HT-29 (cell line): ENCODE measurements at regions not wholly inside any gene's neighbourhood (a gene's known extent, or its start where the extent isn't known, plus 50 kb on each side); places are given as distances from the start of the nearest gene placed in this dataset.
"Not testable (repeated sequence)": the region's sequence is repeated elsewhere in the genome, so short reads cannot be mapped to it uniquely, and the experiment has no call there.

Experiments used
- DNase-seq: peaks from one replicate; pipeline ENCODE4 v3.0.0-alpha.2; 2015; ENCODE audit warnings: low spot score

GRCh38 chr12:73009138-73009834 is 737.1 kb downstream of the TRHDE start:
- DNase-seq, result not testable (repeated sequence)

DNA sequence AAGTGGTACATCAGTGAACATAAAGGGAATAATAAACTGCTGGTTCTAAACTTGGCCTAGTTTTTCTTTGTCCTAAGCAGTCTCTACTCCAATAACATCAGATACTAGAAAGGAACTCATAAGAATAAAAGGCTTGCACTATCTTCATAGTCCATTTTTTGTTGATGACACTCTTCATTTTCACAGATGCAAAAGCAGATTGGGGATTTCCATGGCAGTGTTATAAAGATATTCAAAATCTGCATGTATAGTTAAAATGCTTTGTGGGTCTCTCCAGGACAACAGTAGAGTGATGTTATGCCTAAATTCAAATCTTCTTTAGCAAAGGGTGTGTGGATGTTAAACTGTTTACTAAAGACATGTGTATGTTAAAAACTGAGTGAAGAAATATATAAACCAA is 745.8 kb downstream of the TRHDE start:
- DNase-seq, result no peak

DNA sequence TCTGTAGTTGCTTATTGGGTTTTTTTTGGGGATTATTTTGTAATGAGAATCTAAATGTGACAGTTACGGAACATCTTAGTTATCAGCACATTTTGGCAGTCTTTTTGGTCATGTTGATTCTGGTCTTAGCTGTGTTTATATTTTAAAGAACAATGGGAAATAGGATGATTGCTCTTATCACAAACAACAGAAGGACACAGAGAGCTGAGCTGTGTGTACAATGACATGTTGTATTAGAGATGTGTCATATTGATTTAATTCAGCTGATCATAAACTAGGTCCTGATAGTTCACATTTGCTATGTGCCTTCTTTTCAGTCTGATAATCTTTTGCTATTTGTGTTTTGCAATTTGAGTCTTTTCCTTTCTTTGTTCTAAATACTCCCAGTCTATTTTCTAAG is 781.7 kb downstream of the TRHDE start:
- DNase-seq, result no peak

- DNase-seq, result peak; percentile 3
Measured at GRCh38 chr12:73057428-73057827, 785.3 kb downstream of the TRHDE start.

- DNase-seq, result no peak
Measured at GRCh38 chr12:73065913-73066312, 793.7 kb downstream of the TRHDE start.

GRCh38 chr12:73067616-73068015 is 795.4 kb downstream of the TRHDE start:
- no peak for DNase-seq

DNA sequence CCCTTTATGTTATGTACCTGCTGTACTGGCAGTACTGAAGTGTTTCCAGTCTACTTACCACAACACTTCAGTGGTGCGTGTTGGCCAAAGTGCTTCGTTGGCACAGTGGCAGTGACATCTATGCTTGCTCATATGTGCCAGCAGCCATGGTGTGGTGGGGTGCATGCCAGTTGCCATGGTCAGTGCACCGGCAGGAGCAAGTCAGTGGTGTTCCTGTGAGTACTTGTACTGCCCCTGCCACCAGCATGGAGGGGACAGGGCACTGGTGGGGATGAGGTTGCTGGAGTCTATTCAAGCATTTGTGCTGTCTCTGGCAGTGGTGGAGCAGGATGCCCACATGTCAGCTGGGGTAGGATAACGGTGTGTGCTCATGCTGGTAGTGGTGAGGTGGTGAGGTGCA is 800.0 kb downstream of the TRHDE start:
- DNase-seq, result no peak

GRCh38 chr12:73076760-73077159 is 804.6 kb downstream of the TRHDE start:
- no peak for DNase-seq

GRCh38 chr12:73083736-73084135 is 811.6 kb downstream of the TRHDE start:
- DNase-seq, result no peak

GRCh38 chr12:73106296-73106695 is 834.1 kb downstream of the TRHDE start:
- DNase-seq, result no peak

GRCh38 chr12:73106896-73107295 is 834.7 kb downstream of the TRHDE start:
- DNase-seq, result no peak

DNA sequence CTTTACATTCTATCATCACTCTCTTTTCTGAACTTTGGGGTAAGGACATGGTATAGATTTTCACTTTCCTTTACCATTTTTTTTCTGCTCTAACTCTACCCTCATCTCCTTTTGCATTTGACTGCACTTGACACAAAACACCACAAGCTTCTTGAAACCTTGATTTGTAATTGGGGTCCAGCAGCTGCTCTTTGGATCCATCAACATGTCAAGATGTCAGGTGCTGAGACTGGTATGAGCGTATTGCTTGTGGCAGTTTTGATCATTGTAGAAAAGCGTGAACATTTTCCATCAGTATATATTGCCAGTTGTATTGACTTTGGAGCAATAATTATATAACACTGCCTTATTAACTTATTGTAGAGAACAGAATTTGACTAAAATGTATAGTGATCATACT is 838.6 kb downstream of the TRHDE start:
- no peak for DNase-seq

DNA sequence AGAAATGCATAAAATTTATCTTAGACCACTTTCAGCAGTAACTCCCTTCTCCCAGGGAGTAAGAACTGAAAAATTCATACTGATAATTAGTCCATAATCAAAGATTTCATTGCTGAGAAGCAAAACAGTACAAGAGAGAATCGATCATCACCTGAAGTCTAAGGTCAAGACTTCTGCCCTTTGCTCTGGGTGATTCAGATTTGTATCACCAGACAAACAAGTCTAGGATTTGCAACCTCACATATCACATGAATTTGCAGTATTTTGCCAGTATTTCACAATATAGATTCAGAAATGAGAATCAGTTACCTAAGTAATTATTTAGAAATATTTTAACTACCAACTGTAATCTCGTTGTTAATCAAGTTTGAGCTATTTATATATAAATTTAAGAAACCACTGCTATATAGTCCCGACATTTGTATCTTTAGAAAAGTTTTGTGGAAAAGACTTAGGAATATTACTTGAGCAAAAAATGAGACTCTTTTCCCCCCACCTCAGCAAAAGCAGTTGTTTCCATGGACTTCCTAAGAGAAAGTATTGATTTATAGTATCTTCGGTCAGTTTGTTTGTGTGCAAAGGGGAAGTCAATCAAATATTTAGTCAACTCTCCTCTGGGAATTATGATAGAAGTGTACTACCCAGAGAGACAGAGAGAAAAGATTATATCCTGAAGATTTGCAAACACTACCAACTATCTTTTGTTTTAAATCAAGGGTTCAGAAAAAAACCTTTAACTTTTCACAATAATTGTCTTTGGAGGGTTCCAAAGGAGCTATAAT is 840.1 kb downstream of the TRHDE start:
- no peak for DNase-seq

DNA sequence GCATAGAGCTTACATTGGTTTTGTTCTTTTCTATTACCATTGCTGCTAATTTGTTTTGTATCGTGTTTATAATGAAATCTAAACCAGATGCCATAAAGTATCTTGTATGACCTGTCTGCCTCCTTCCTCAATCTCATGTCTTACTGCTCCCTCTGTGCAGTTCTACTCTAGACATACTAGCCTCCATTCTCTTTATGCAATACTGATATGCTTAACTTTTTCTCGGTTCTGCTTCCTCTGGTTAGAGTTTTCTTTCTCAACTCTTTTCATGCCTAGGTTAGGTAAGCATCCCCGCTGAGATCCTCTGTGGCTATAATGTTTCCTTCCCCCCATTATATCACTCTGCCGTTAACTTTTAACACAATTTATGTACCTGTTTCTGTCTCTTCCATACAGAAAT is 852.3 kb downstream of the TRHDE start:
- DNase-seq, result no peak

DNA sequence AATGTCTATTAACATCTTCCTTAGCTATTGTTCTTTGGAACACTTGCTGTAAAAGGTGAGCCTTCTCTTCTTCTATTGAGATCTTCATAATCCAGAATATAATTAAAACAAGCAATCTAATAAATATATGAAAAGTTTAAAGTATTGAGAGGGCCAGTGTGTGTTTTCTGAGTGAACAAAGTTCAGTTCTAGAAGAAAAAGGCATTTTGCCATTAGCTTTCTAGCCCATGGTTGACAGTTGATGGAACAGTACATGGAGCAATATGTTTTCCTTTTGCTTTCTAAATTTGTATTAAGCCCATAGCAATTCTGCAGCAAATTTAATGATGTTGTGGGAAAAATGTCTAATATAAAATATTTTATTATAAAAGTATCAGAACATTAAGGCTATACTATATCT is 853.0 kb downstream of the TRHDE start:
- no peak for DNase-seq

GRCh38 chr12:73136386-73136785 is 864.2 kb downstream of the TRHDE start:
- no peak for DNase-seq

DNA sequence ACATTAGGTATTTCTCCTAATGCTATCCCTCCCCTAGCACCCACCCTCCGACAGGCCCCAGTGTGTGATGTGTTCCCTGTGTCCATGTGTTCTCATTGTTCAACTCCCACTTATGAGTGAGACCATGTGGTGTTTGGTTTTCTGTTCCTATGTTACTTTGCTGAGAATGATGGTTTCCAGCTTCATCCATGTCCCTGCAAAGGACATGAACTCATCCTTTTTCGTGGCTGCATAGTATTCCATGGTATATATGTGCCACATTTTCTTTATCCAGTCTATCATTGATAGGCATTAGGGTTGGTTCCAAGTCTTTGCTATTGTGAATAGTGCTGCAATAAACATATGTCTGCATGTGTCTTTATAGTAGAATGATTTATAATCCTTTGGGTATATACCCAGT is 867.5 kb downstream of the TRHDE start:
- not testable (repeated sequence) for DNase-seq

GRCh38 chr12:73158341-73158740 is 886.2 kb downstream of the TRHDE start:
- DNase-seq, result no peak

GRCh38 chr12:73159954-73160353 is 887.8 kb downstream of the TRHDE start:
- DNase-seq, result no peak

DNA sequence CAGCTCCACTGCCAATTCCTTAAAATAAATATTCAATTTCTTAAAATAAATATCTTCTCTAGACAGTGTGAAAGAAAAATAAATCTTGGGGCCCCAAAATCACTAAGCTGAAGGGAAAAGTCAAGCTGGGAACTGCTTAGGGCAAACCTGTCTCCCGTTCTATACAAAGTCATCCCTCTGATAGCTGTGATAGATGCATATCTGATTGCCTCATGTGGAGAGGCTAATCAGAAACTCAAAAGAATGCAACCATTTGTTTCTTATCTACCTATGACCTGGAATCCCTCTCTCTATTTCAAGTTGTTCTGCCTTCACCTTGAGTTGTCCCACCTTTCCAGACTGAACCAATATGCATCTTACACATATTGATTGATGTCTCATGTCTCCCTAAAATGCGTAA is 889.8 kb downstream of the TRHDE start:
- DNase-seq, result no peak

- DNase-seq, result no peak
Measured at GRCh38 chr12:73180734-73181133, 908.6 kb downstream of the TRHDE start.

DNA sequence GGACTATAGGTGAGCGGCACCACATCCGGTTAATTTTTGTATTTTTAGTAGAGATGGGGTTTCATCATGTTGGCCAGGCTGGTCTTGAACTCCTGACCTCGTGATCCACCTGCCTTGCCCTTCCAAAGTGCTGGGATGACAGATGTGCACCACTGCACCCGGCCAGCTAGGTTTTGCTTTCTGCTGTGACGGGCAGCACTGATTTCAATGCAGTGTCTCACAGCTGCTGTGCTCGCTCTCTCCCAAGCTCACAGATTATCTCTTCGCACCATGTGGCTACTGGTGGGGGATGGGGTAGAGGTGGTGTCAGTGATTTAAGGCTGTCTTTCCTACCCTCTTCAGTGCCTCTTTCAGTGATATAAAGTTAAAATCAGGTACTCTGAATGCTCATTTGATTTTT is 909.1 kb downstream of the TRHDE start:
- no peak for DNase-seq

- DNase-seq, result no peak
Measured at GRCh38 chr12:73185403-73185802, 913.2 kb downstream of the TRHDE start.
